Panc1 (cell line): ENCODE measurements at regions not wholly inside any gene's neighbourhood (a gene's known extent, or its start where the extent isn't known, plus 50 kb on each side); places are given as distances from the start of the nearest gene placed in this dataset.

Experiments used
- ATAC-seq: fragments of 200-7000 bp; cut with Tn5 transposase; 2 replicates; pipeline ENCODE4 v1.9.1; 2020; ENCODE audit warnings: mild to moderate bottlenecking, moderate library complexity
- BruUV-seq: library from RNA; stranded (reverse); fragments of 400-500 nt; replicated peaks from 2 replicates; lab custom pipeline; 2021; lab: Mats Ljungman, UMichigan
- CTCF ChIA-PET: fragments of 300-600 bp; sonication (Branson Sonifier 250); formaldehyde crosslinking; loops from one replicate; lab custom pipeline; 2022; ENCODE audit warnings: antibody characterized with exemption; lab: Charles Lee
- POLR2A ChIA-PET: fragments of 300-600 bp; sonication (Branson Sonifier 250); formaldehyde crosslinking; loops from one replicate; lab custom pipeline; 2022; ENCODE audit warnings: antibody characterized with exemption; lab: Charles Lee
- DNase-seq: peaks from one replicate; pipeline ENCODE4 v3.0.0-alpha.2; 2010; ENCODE audit warnings: low read depth, low spot score
- H3K27ac ChIP-seq: 2 replicates; pipeline ENCODE4 v1.5.1; 2011; ENCODE audit warnings: mild to moderate bottlenecking, low read length, inconsistent platforms
- H3K27me3 ChIP-seq: fragments of 200-500 bp; sonication (Bioruptor generic); 2 replicates; pipeline ENCODE4 v1.6.0; 2014; ENCODE audit warnings: low read length, inconsistent platforms; ENCODE audit not compliant: control insufficient read depth, insufficient read depth
- H3K36me3 ChIP-seq: fragments of 200-500 bp; sonication (Bioruptor generic); 2 replicates; pipeline ENCODE4 v1.5.1; 2014; ENCODE audit warnings: inconsistent platforms, mild to moderate bottlenecking, low read length, moderate library complexity; ENCODE audit not compliant: control insufficient read depth, insufficient read depth
- H3K4me1 ChIP-seq: 2 replicates; pipeline ENCODE4 v1.5.1; 2011; ENCODE audit warnings: inconsistent platforms, mild to moderate bottlenecking, low read length, moderate library complexity; ENCODE audit not compliant: control insufficient read depth, insufficient read depth
- H3K4me3 ChIP-seq, 2 experiments: 2 replicates each; pipeline ENCODE4 v1.5.1; 2011 to 2012; ENCODE audit warnings: low read depth in 2 of 2, low read length in 2 of 2, mild to moderate bottlenecking in 2 of 2, inconsistent platforms in 1 of 2, moderate library complexity in 1 of 2
- H3K9me3 ChIP-seq: fragments of 200-500 bp; sonication (Bioruptor generic); 2 replicates; pipeline ENCODE4 v1.5.1; 2014; ENCODE audit warnings: low read depth, mild to moderate bottlenecking, inconsistent platforms, low read length, moderate library complexity; ENCODE audit not compliant: control insufficient read depth, insufficient read depth
- POLR2AphosphoS5 ChIP-seq: IDR thresholded peaks from 2 replicates; pipeline ENCODE4 v1.6.1; 2012; ENCODE audit warnings: mild to moderate bottlenecking, low read depth, low read length, moderate library complexity
- SIN3A ChIP-seq: IDR thresholded peaks from 2 replicates; pipeline ENCODE4 v1.6.1; 2012; ENCODE audit warnings: low read depth, mild to moderate bottlenecking, low read length, moderate library complexity, borderline replicate concordance; ENCODE audit not compliant: insufficient read depth
- TCF7L2 ChIP-seq: IDR thresholded peaks from 2 replicates; pipeline ENCODE4 v1.6.1; 2011; ENCODE audit warnings: mild to moderate bottlenecking, low read depth, low read length, inconsistent platforms
- in situ Hi-C: cut with HindIII; loops from 2 replicates; pipeline ENCODE4 v1.10.0; 2016; ENCODE audit warnings: low sequenced_read_pairs, low pct_unique_long_range_greater_than_20kb
- intact Hi-C: fragments of 100-400 bp; cut with micrococcal nuclease; formaldehyde crosslinking; loops from one replicate; pipeline ENCODE4 v1.10.0; 2022; ENCODE audit not compliant: unreplicated experiment
- TF ChIP-seq, protein P1 (sequence below): fragments of 450-650 bp; IDR thresholded peaks from 2 replicates; pipeline ENCODE4 v1.5.1; 2017; ENCODE audit warnings: mild to moderate bottlenecking
- TF ChIP-seq, protein P2 (sequence below), 2 experiments: IDR thresholded peaks; 2 replicates each; pipeline ENCODE4 v1.6.1; 2011 to 2012; ENCODE audit warnings: low read depth in 2 of 2, control low read depth in 1 of 2, low read length in 1 of 2, mild to moderate bottlenecking in 1 of 2, moderate library complexity in 1 of 2; ENCODE audit not compliant: insufficient read depth in 1 of 2

DNA sequence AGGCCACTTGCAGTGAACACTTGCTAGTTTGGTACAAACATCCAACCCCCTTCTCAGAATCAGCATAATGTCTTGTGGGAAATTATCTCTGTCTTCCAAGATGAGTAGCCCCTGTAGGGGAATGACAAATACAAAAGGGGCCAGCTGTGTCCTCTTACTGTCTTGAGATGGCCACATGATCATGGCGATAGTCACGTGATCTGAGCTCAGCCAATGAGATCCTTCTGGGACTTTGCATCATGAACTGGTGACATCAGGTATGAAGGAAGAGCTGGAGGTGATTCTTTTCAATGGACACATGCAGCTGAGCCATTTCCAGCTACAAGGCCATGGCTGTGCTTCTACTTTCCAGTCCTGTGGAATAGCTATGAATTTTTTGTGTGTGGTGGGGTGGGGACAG is 206.3 kb downstream of the IRX1 start:
- no peak overlapping the region for H3K4me3 ChIP-seq
- no peak overlapping the region for H3K27ac ChIP-seq
- no TSS peak for BruUV-seq
- ATAC-seq = no peak
- DNase-seq = no peak
- no peaks in the 10 kb centered on the region for H3K27me3 ChIP-seq
- TF ChIP-seq, protein P1, sequence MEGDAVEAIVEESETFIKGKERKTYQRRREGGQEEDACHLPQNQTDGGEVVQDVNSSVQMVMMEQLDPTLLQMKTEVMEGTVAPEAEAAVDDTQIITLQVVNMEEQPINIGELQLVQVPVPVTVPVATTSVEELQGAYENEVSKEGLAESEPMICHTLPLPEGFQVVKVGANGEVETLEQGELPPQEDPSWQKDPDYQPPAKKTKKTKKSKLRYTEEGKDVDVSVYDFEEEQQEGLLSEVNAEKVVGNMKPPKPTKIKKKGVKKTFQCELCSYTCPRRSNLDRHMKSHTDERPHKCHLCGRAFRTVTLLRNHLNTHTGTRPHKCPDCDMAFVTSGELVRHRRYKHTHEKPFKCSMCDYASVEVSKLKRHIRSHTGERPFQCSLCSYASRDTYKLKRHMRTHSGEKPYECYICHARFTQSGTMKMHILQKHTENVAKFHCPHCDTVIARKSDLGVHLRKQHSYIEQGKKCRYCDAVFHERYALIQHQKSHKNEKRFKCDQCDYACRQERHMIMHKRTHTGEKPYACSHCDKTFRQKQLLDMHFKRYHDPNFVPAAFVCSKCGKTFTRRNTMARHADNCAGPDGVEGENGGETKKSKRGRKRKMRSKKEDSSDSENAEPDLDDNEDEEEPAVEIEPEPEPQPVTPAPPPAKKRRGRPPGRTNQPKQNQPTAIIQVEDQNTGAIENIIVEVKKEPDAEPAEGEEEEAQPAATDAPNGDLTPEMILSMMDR = no peak
- no peak for TF ChIP-seq TCF7L2
- no peak for TF ChIP-seq SIN3A
- TF ChIP-seq POLR2AphosphoS5 = no peak
- TF ChIP-seq, protein P2, sequence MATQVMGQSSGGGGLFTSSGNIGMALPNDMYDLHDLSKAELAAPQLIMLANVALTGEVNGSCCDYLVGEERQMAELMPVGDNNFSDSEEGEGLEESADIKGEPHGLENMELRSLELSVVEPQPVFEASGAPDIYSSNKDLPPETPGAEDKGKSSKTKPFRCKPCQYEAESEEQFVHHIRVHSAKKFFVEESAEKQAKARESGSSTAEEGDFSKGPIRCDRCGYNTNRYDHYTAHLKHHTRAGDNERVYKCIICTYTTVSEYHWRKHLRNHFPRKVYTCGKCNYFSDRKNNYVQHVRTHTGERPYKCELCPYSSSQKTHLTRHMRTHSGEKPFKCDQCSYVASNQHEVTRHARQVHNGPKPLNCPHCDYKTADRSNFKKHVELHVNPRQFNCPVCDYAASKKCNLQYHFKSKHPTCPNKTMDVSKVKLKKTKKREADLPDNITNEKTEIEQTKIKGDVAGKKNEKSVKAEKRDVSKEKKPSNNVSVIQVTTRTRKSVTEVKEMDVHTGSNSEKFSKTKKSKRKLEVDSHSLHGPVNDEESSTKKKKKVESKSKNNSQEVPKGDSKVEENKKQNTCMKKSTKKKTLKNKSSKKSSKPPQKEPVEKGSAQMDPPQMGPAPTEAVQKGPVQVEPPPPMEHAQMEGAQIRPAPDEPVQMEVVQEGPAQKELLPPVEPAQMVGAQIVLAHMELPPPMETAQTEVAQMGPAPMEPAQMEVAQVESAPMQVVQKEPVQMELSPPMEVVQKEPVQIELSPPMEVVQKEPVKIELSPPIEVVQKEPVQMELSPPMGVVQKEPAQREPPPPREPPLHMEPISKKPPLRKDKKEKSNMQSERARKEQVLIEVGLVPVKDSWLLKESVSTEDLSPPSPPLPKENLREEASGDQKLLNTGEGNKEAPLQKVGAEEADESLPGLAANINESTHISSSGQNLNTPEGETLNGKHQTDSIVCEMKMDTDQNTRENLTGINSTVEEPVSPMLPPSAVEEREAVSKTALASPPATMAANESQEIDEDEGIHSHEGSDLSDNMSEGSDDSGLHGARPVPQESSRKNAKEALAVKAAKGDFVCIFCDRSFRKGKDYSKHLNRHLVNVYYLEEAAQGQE (IDR thresholded peaks at IDR 0.05; ENCODE audit: insufficient read depth in 1 of 2, low read depth in 2 of 2, low read length in 1 of 2) = no peak
- no peaks in the 10 kb centered on the region for H3K9me3 ChIP-seq
- intact Hi-C loops (no loop called here), in situ Hi-C loops (no loop called here)
- no peaks in the 10 kb centered on the region for H3K4me1 ChIP-seq
- ChIA-PET CTCF (no interaction called here), POLR2A (no interaction called here)
- no peaks in the 10 kb centered on the region for H3K36me3 ChIP-seq

DNA sequence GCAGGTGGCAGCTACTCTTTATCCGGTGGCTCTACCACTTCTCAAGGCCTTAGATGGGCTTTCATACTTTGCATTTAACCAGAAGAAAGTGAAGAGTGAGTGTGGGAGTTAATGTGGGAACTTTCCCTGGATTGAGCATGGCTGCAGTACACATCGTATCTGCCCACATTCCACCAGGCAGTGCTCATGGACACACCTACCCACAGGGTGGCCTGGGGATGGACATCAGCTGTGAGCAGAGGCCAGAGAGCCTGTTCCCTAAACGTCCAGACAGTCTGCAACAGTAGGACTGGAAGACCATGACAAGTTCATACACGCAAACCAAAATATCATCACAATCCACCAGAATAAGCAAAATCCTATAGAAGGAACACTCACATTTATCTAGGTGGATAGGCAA is 213.8 kb downstream of the IRX1 start:
- H3K27ac ChIP-seq = no peak overlapping the region
- H3K4me1 ChIP-seq = no peaks in the 10 kb centered on the region
- TF ChIP-seq, protein P1 = no peak
- no peak for TF ChIP-seq POLR2AphosphoS5
- no peak for TF ChIP-seq TCF7L2
- TF ChIP-seq, protein P2 (IDR thresholded peaks at IDR 0.05; ENCODE audit: insufficient read depth in 1 of 2, low read depth in 2 of 2, low read length in 1 of 2) = no peak
- TF ChIP-seq SIN3A = no peak
- intact Hi-C loops = no loop called here
- no peak overlapping the region for H3K4me3 ChIP-seq
- no peaks in the 10 kb centered on the region for H3K9me3 ChIP-seq
- in situ Hi-C loops = no loop called here
- ChIA-PET CTCF (no interaction called here), POLR2A (no interaction called here)
- DNase-seq (no peak), ATAC-seq (no peak)
- BruUV-seq = no TSS peak
- H3K36me3 ChIP-seq = no peaks in the 10 kb centered on the region
- H3K27me3 ChIP-seq = no peaks in the 10 kb centered on the region
